Suprapubic skin (tissue), 4 donors: ENCODE measurements at regions not wholly inside any gene's neighbourhood (a gene's known extent, or its start where the extent isn't known, plus 50 kb on each side); places are given as distances from the start of the nearest gene placed in this dataset.

Experiments
- DNase-seq, 2 donors: peaks; one replicate each; pipeline ENCODE4 v3.0.0-alpha.2; 2019; ENCODE audit warnings: low spot score in 2 of 2
- H3K27ac ChIP-seq: fragments of 200-600 bp; sonication (generic); one replicate; pipeline ENCODE4 v1.5.1; 2019
- H3K27me3 ChIP-seq: fragments of 200-600 bp; sonication (generic); one replicate; pipeline ENCODE4 v1.5.1; 2019
- H3K36me3 ChIP-seq: fragments of 200-600 bp; sonication (generic); one replicate; pipeline ENCODE4 v1.5.1; 2019
- H3K4me1 ChIP-seq: fragments of 200-600 bp; sonication (generic); one replicate; pipeline ENCODE4 v1.5.1; 2019
- H3K4me3 ChIP-seq: fragments of 200-600 bp; sonication (generic); one replicate; pipeline ENCODE4 v1.5.1; 2019; ENCODE audit warnings: mild to moderate bottlenecking
- H3K9me3 ChIP-seq: fragments of 200-600 bp; sonication (generic); one replicate; pipeline ENCODE4 v1.5.1; 2019
- EP300 ChIP-seq: sonication (generic); formaldehyde crosslinking; IDR thresholded peaks from one replicate; pipeline ENCODE4 v1.6.1; 2017; ENCODE audit warnings: antibody characterized with exemption
- POLR2A ChIP-seq, 2 donors: fragments of 450-650 bp; IDR thresholded peaks; one replicate each; pipeline ENCODE4 v1.6.1; 2017; ENCODE audit warnings: antibody characterized with exemption in 2 of 2, mild to moderate bottlenecking in 2 of 2, moderate library complexity in 2 of 2
- POLR2AphosphoS5 ChIP-seq, 3 donors: sonication (generic); formaldehyde crosslinking; IDR thresholded peaks; one replicate each; pipeline ENCODE4 v1.6.1; 2017; ENCODE audit warnings: antibody characterized with exemption in 3 of 3
- whole genome bisulfite sequencing: methylation state at CpG from one replicate; pipeline ENCODE4 v1.1.5; 2018; 5-methylcytosine and 5-hydroxymethylcytosine counted together
- TF ChIP-seq, protein P1 (sequence below), 2 donors: fragments of 200-600 bp in 1 of 2; fragments of 450-650 bp in 1 of 2; sonication (generic) in 1 of 2; IDR thresholded peaks; one replicate each; pipeline ENCODE4 v1.5.1; 2016 to 2019; ENCODE audit warnings: antibody characterized with exemption in 2 of 2, mild to moderate bottlenecking in 1 of 2, moderate library complexity in 1 of 2

DNA sequence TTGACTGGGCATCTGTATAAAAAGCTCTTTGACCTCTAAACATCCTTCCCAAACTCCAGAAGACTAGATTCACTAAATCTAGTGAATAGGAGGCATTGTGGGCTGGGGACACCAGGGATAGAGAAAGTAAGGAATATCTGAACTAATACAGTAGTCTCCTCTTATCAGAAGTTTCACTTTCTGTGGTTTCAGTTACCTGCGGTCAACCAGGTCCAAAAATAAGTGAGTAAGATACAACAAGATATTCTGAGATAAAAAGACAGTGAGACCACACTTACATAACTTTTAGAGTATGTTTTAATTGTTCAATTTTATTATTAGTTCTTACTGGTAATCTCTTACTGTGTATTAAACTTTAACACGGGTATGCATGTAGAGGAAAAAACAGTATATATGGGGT lies 376.5 kb downstream of the HNRNPD start:
- WGBS: 90% methylated on average over 2 of the region's 2 CpGs
- no peaks in the 10 kb centered on the region for H3K27me3 ChIP-seq
- no peak for DNase-seq
- H3K4me1 ChIP-seq: no peaks in the 10 kb centered on the region
- no peaks in the 10 kb centered on the region for H3K36me3 ChIP-seq
- H3K27ac ChIP-seq: no peak overlapping the region
- no peaks in the 10 kb centered on the region for H3K9me3 ChIP-seq
- no peak overlapping the region for H3K4me3 ChIP-seq
- TF ChIP-seq EP300: no peak
- TF ChIP-seq, protein P1, sequence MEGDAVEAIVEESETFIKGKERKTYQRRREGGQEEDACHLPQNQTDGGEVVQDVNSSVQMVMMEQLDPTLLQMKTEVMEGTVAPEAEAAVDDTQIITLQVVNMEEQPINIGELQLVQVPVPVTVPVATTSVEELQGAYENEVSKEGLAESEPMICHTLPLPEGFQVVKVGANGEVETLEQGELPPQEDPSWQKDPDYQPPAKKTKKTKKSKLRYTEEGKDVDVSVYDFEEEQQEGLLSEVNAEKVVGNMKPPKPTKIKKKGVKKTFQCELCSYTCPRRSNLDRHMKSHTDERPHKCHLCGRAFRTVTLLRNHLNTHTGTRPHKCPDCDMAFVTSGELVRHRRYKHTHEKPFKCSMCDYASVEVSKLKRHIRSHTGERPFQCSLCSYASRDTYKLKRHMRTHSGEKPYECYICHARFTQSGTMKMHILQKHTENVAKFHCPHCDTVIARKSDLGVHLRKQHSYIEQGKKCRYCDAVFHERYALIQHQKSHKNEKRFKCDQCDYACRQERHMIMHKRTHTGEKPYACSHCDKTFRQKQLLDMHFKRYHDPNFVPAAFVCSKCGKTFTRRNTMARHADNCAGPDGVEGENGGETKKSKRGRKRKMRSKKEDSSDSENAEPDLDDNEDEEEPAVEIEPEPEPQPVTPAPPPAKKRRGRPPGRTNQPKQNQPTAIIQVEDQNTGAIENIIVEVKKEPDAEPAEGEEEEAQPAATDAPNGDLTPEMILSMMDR (IDR thresholded peaks at IDR 0.05): no peak
- no peak for TF ChIP-seq POLR2A (IDR thresholded peaks at IDR 0.05)
- TF ChIP-seq POLR2AphosphoS5 (IDR thresholded peaks at IDR 0.05): no peak

DNA sequence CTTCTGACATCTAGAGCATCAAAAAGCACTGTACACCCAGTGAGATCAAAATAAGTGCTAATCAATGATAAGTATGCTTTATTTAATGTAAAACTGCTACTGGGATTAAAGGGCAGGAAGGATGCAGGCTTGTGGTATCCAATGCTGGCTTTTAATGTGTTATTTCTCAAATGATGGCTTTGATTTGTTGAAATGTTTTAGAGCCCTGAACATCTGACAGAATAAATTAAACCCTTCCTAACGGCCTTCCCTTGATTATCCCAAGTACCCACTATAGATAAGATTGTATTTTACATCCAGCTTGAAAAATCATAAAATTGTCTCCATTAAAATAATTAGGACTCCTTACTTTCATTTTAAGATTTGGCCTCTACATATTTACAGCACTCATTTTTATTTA lies 382.9 kb downstream of the HNRNPD start:
- WGBS: 53% methylated on average over 1 of the region's 1 CpG
- Histone ChIP-seq H3K27me3 (no peaks in the 10 kb centered on the region), H3K36me3 (no peaks in the 10 kb centered on the region), H3K9me3 (no peaks in the 10 kb centered on the region), H3K4me1 (no peaks in the 10 kb centered on the region), H3K4me3 (no peak overlapping the region), H3K27ac (no peak overlapping the region)
- no peak for TF ChIP-seq POLR2AphosphoS5 (IDR thresholded peaks at IDR 0.05)
- TF ChIP-seq POLR2A (IDR thresholded peaks at IDR 0.05): no peak
- no peak for TF ChIP-seq EP300
- TF ChIP-seq, protein P1 (IDR thresholded peaks at IDR 0.05): no peak
- no peak for DNase-seq

DNA sequence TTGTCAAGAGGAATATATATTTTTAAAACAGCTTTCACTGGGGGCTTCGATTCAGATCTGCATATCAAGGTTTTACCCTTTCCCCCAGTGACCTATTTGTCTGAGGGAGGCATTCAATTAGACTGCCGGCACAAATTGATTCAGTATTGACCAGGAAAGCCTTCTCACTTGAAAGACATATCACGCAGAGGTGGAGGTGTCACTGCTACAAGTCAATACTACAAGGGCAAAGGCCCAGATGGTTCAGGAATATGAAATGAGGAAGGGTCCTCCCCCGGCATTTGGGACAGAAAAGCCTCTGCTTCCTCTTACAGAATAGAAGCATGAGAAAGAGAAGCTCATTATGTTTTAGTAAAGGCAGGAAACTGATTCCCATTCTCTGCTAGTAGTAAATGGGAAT lies 383.6 kb downstream of the HNRNPD start:
- H3K36me3 ChIP-seq: no peaks in the 10 kb centered on the region
- no peaks in the 10 kb centered on the region for H3K9me3 ChIP-seq
- H3K4me1 ChIP-seq: no peaks in the 10 kb centered on the region
- H3K27me3 ChIP-seq: no peaks in the 10 kb centered on the region
- DNase-seq: no peak
- no peak for TF ChIP-seq POLR2A (IDR thresholded peaks at IDR 0.05)
- no peak for TF ChIP-seq EP300
- TF ChIP-seq POLR2AphosphoS5 (IDR thresholded peaks at IDR 0.05): no peak
- TF ChIP-seq, protein P1 (IDR thresholded peaks at IDR 0.05): no peak
- 52% methylated on average over 4 of the region's 4 CpGs for WGBS
- H3K27ac ChIP-seq: no peak overlapping the region
- no peak overlapping the region for H3K4me3 ChIP-seq

DNA sequence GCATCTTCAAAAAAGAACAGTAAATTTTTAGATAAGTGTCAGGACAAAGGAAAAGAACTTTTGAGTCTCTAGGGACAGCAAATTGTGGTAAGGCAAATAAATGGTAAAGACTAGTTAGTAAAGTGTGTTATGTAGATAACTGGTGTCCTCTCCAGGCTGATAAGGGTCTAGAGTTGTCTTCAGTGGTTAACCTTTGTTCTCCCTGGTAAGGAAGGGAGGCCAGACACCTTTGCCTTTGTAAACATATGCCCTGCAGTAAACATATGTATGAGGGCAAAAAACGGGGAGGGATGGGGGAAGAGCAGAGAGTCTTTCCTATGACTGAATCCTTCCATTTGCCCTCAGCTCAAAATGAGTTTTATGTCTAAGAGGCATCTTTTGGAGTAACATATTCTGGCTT lies 384.6 kb downstream of the HNRNPD start:
- Histone ChIP-seq H3K4me3 (no peak overlapping the region), H3K36me3 (no peaks in the 10 kb centered on the region), H3K27ac (no peak overlapping the region), H3K9me3 (no peaks in the 10 kb centered on the region), H3K4me1 (no peaks in the 10 kb centered on the region), H3K27me3 (no peaks in the 10 kb centered on the region)
- WGBS: 48% methylated on average over 1 of the region's 1 CpG
- TF ChIP-seq EP300 (no peak), POLR2AphosphoS5 (IDR thresholded peaks at IDR 0.05) (no peak), POLR2A (IDR thresholded peaks at IDR 0.05) (no peak)
- TF ChIP-seq, protein P1 (IDR thresholded peaks at IDR 0.05): no peak
- DNase-seq: no peak

DNA sequence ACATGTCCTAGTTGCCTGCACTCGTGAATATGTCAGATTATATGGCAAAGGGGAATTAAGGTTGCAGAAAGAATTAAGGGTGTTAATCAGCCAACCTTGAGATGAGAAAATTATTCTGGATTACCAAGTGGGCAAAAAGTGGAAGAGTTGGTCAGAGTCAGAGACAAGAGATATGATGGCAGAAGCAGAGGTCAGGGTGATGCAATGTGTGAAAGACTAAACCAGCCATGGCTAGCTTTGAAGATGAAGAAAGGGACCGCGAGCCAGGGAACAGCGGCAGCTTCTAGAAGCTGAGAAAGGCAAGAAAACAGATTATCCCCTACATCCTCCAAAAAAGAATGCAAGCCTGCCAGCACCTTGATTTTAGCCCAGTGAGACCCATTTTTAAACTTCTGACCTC lies 385.6 kb downstream of the HNRNPD start:
- WGBS: 89% methylated on average over 4 of the region's 4 CpGs
- no peak overlapping the region for H3K27ac ChIP-seq
- no peaks in the 10 kb centered on the region for H3K9me3 ChIP-seq
- no peaks in the 10 kb centered on the region for H3K4me1 ChIP-seq
- H3K4me3 ChIP-seq: no peak overlapping the region
- H3K27me3 ChIP-seq: no peaks in the 10 kb centered on the region
- no peak for DNase-seq
- no peak for TF ChIP-seq POLR2A (IDR thresholded peaks at IDR 0.05)
- TF ChIP-seq POLR2AphosphoS5 (IDR thresholded peaks at IDR 0.05): no peak
- no peak for TF ChIP-seq EP300
- TF ChIP-seq, protein P1 (IDR thresholded peaks at IDR 0.05): no peak
- no peaks in the 10 kb centered on the region for H3K36me3 ChIP-seq
